ENCODE measurements at regions not wholly inside any gene's neighbourhood (a gene's known extent, or its start where the extent isn't known, plus 50 kb on each side); places are given as distances from the start of the nearest gene placed in this dataset.
"Not testable (repeated sequence)": the region's sequence is repeated elsewhere in the genome, so short reads cannot be mapped to it uniquely, and the experiment has no call there.

DNA sequence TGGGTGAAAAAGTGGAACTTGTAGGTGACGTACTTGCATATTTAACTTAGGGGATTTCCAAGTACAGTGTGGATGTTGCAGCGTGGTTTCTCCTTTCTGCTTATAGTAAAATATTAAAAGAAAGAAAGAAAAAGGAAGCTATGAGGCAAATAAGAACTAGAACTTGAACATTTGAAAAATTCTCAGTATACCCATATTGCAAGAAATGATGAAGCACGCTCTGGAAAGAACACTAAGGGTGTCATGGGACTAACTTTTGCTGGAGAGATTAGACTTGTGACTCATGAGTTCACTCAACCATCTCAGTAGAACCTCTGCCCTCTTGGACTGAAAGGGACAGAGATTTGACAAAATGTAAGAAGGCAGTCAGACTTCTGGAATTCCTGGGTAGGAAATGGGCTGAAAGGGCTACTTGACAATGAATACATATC, 704.5 kb upstream of the ADGRL4 start:
- H3K9me3 Mint-ChIP-seq (ENCODE audit: low read depth, unreplicated experiment) = no peaks in the 10 kb centered on the region
- CTCF ChIA-PET = no interaction called here
- intact Hi-C loops (cut with micrococcal nuclease; ENCODE audit: unreplicated experiment) = no loop called here
- H3K4me1 Mint-ChIP-seq (ENCODE audit: low read depth, unreplicated experiment) = peaks cover 12% of the 10 kb centered on the region
- no peak overlapping the region for H3K4me3 Mint-ChIP-seq (ENCODE audit: low read depth, unreplicated experiment)
- H3K27ac Mint-ChIP-seq (ENCODE audit: unreplicated experiment) = no peak overlapping the region
- no peak for DNase-seq
- TF ChIP-seq, protein P1, sequence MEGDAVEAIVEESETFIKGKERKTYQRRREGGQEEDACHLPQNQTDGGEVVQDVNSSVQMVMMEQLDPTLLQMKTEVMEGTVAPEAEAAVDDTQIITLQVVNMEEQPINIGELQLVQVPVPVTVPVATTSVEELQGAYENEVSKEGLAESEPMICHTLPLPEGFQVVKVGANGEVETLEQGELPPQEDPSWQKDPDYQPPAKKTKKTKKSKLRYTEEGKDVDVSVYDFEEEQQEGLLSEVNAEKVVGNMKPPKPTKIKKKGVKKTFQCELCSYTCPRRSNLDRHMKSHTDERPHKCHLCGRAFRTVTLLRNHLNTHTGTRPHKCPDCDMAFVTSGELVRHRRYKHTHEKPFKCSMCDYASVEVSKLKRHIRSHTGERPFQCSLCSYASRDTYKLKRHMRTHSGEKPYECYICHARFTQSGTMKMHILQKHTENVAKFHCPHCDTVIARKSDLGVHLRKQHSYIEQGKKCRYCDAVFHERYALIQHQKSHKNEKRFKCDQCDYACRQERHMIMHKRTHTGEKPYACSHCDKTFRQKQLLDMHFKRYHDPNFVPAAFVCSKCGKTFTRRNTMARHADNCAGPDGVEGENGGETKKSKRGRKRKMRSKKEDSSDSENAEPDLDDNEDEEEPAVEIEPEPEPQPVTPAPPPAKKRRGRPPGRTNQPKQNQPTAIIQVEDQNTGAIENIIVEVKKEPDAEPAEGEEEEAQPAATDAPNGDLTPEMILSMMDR (IDR thresholded peaks at IDR 0.05; ENCODE audit: unreplicated experiment) = no peak
- H3K27me3 Mint-ChIP-seq (ENCODE audit: unreplicated experiment) = no peaks in the 10 kb centered on the region
- H3K36me3 Mint-ChIP-seq (ENCODE audit: insufficient read depth, unreplicated experiment) = no peaks in the 10 kb centered on the region
- BruUV-seq (replicated peaks) = no TSS peak

DNA sequence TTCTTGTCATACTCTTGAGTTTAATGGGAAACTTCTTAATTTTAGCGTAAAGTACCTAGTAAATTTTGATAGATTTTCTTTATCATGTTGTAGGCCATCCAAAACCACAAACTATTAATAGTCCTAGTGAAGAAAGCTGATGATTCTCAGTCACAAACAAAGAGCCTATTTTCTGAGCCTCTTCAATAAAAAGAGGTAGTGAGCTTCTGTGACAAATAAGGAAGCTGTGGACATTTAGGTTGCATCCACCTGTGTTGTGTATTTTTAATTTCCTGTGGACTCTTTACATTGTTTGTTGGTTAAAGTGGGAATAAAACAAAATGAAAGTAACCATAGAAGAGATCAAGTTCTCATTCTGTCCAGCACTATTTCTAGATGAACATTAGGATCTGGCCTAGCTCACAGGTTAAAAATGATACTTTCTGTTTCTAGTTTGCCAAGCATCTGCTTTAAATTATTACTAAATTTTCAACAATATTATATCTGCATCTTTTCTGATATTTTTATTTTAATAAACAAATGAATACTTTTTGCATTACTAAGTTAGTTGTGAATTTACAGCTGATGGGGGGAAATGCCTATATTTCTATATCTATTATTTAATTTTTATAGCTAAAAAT, 702.2 kb upstream of the ADGRL4 start:
- TF ChIP-seq, protein P1 (IDR thresholded peaks at IDR 0.05; ENCODE audit: unreplicated experiment) = no peak
- H3K36me3 Mint-ChIP-seq (ENCODE audit: insufficient read depth, unreplicated experiment) = no peaks in the 10 kb centered on the region
- intact Hi-C loops (cut with micrococcal nuclease; ENCODE audit: unreplicated experiment) = no loop called here
- H3K27ac Mint-ChIP-seq (ENCODE audit: unreplicated experiment) = no peak overlapping the region
- no peak for DNase-seq
- no TSS peak for BruUV-seq (replicated peaks)
- CTCF ChIA-PET = no interaction called here
- no peaks in the 10 kb centered on the region for H3K27me3 Mint-ChIP-seq (ENCODE audit: unreplicated experiment)
- H3K9me3 Mint-ChIP-seq (ENCODE audit: low read depth, unreplicated experiment) = no peaks in the 10 kb centered on the region
- H3K4me3 Mint-ChIP-seq (ENCODE audit: low read depth, unreplicated experiment) = no peak overlapping the region
- H3K4me1 Mint-ChIP-seq (ENCODE audit: low read depth, unreplicated experiment) = peaks cover 12% of the 10 kb centered on the region

DNA sequence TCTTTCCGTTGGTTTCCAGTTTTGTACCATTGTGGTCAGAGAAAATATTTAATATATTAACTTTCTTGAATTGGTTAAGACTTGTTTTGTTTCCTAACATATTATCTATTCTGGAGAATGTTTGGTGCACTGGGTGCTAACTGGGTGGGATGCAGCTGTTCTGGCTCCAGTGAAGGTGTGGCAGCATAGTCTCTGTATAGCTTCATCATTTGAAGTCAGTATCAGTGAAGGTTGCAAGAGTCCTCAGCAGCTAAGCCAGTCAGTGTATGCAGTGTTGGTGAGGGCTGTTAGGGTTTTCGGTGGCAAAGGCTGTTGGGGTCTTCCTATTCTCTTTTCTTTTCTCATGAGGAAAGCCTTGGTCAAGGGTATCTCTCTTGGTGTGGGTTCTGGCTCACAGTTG, 698.7 kb upstream of the ADGRL4 start:
- Mint-ChIP-seq H3K27ac (ENCODE audit: unreplicated experiment) (no peak overlapping the region), H3K4me3 (ENCODE audit: low read depth, unreplicated experiment) (no peak overlapping the region), H3K4me1 (ENCODE audit: low read depth, unreplicated experiment) (peaks cover under 1% of the 10 kb centered on the region), H3K9me3 (ENCODE audit: low read depth, unreplicated experiment) (peaks cover 2% of the 10 kb centered on the region), H3K27me3 (ENCODE audit: unreplicated experiment) (no peaks in the 10 kb centered on the region), H3K36me3 (ENCODE audit: insufficient read depth, unreplicated experiment) (no peaks in the 10 kb centered on the region)
- DNase-seq = no peak
- CTCF ChIA-PET = no interaction called here
- intact Hi-C loops (cut with micrococcal nuclease; ENCODE audit: unreplicated experiment) = no loop called here
- no TSS peak for BruUV-seq (replicated peaks)
- TF ChIP-seq, protein P1 (IDR thresholded peaks at IDR 0.05; ENCODE audit: unreplicated experiment) = no peak

DNA sequence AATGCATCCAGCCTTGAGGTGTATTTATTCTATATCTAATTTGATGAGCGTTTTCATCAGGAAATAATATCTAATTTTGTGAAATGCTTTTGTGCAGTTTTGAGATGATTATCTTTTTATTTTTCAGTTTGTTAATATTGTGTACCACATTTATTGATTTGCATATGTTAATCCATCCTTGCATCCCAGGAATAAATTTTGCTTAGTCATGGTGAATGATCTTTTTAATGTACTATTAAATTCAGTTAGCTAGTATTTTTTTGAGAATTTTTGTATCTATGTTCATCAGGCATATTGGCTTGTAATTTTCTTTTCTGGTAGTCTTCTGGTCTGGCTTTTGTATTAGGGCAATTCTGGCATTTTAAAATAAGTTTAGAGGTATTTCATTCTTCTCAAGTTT, 697.5 kb upstream of the ADGRL4 start:
- H3K9me3 Mint-ChIP-seq (ENCODE audit: low read depth, unreplicated experiment) = peaks cover 5% of the 10 kb centered on the region
- BruUV-seq (replicated peaks) = no TSS peak

DNA sequence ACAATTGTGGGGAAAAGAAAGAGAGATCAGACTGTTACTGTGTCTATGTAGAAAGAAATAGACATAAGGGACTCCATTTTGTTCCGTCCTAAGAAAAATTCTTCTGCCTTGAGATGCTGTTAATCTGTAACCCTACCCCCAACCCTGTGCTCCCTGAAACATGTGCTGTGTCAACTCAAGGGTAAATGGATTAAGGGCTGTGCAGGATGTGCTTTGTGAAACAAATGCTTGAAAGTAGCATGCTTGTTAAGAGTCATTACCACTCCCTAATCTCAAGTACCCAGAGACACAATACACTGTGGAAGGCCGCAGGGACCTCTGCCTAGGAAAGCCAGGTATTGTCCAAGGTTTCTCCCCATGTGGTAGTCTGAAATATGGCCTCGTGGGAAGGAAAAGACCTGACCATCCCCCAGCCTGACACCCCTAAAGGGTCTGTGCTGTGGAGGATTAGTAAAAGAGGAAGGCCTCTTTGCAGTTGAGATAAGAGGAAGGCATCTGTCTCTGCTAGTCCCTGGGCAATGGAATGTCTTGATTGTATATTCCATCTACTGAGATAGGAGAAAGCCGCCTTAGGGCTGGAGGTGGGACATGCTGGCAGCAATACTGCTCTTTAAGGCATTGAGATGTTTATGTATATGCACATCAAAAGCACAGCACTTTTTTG, 695.9 kb upstream of the ADGRL4 start:
- CTCF ChIA-PET; H3K4me3 Mint-ChIP-seq (ENCODE audit: low read depth, unreplicated experiment); BruUV-seq (replicated peaks); intact Hi-C loops (cut with micrococcal nuclease; ENCODE audit: unreplicated experiment); H3K9me3 Mint-ChIP-seq (ENCODE audit: low read depth, unreplicated experiment); H3K36me3 Mint-ChIP-seq (ENCODE audit: insufficient read depth, unreplicated experiment); H3K27ac Mint-ChIP-seq (ENCODE audit: unreplicated experiment); H3K4me1 Mint-ChIP-seq (ENCODE audit: low read depth, unreplicated experiment); DNase-seq; H3K27me3 Mint-ChIP-seq (ENCODE audit: unreplicated experiment): not testable (repeated sequence)

More for the DNA sequence above, 697.5 kb upstream of the ADGRL4 start:
- TF ChIP-seq, protein P1 (IDR thresholded peaks at IDR 0.05; ENCODE audit: unreplicated experiment) = no peak
- H3K27me3 Mint-ChIP-seq (ENCODE audit: unreplicated experiment) = no peaks in the 10 kb centered on the region
- no peak overlapping the region for H3K27ac Mint-ChIP-seq (ENCODE audit: unreplicated experiment)
- CTCF ChIA-PET = no interaction called here
- H3K4me1 Mint-ChIP-seq (ENCODE audit: low read depth, unreplicated experiment) = no peaks in the 10 kb centered on the region
- H3K4me3 Mint-ChIP-seq (ENCODE audit: low read depth, unreplicated experiment) = no peak overlapping the region
- intact Hi-C loops (cut with micrococcal nuclease; ENCODE audit: unreplicated experiment) = no loop called here
- no peaks in the 10 kb centered on the region for H3K36me3 Mint-ChIP-seq (ENCODE audit: insufficient read depth, unreplicated experiment)
- no peak for DNase-seq
